ENCODE measurements at regions not wholly inside any gene's neighbourhood (a gene's known extent, or its start where the extent isn't known, plus 50 kb on each side); places are given as distances from the start of the nearest gene placed in this dataset.

DNA sequence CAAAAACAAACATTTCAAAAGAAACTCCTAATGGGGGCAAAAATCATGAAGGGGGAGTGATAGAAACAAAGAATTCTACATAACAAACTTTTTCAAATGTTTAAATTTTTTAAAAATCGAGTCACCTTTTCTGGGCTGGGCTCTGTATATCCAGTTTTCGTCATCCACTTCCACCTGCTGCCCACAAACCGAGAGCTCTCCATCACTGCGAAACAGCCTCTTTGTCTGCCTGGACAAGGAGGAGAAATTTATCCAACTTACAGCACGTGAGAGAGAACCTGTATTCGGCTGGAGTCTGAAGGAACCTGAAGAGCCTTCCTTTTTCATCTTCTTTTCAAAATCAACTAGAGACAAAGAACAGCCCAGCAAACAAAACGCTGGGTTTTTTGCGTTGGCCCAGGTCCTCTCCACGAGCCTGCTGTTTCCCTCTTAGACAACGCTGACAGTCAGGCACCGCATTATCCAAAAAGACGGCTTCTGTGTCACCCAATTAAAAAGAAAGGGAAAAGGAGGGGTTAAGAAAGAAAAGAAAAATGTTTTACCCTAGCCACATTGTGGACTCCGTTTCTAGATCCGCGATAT is 72.4 kb upstream of the NHSL1 start:
- no peak overlapping the region for H3K4me2 ChIP-seq (ENCODE audit: low read length)
- no peak for ATAC-seq
- no peaks in the 10 kb centered on the region for H3K9me3 ChIP-seq (ENCODE audit: control insufficient read depth in 1 of 2, insufficient read depth in 1 of 2, low read depth in 1 of 2, low read length in 2 of 2)
- TF ChIP-seq SP1 (IDR thresholded peaks at IDR 0.05; ENCODE audit: low read depth) (no peak), RAD21 (IDR thresholded peaks at IDR 0.05; ENCODE audit: low read depth) (no peak), EZH2 (IDR thresholded peaks at IDR 0.05) (no peak), POLR2A (IDR thresholded peaks at IDR 0.05; ENCODE audit: borderline replicate concordance, extremely low read depth, insufficient read depth, insufficient read length) (no peak), POLR2AphosphoS5 (IDR thresholded peaks at IDR 0.05; ENCODE audit: low read depth, low read length) (no peak), EZH2phosphoT487 (IDR thresholded peaks at IDR 0.05; ENCODE audit: borderline replicate concordance) (no peak), CEBPB (IDR thresholded peaks at IDR 0.05; ENCODE audit: low read depth) (no peak), EGR1 (IDR thresholded peaks at IDR 0.05; ENCODE audit: low read depth) (no peak), TCF7L2 (IDR thresholded peaks at IDR 0.05; ENCODE audit: borderline replicate concordance, extremely low read depth, insufficient read depth, insufficient read length) (no peak), ZNF274 (IDR thresholded peaks at IDR 0.05; ENCODE audit: low read depth, low read length) (no peak), SRF (IDR thresholded peaks at IDR 0.05; ENCODE audit: low read depth) (no peak), YY1 (IDR thresholded peaks at IDR 0.05; ENCODE audit: extremely low read depth, insufficient replicate concordance, low read depth, low read length) (no peak)
- TF ChIP-seq, protein P1, sequence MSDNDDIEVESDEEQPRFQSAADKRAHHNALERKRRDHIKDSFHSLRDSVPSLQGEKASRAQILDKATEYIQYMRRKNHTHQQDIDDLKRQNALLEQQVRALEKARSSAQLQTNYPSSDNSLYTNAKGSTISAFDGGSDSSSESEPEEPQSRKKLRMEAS (IDR thresholded peaks at IDR 0.05): no peak
- TF ChIP-seq, protein P2, sequence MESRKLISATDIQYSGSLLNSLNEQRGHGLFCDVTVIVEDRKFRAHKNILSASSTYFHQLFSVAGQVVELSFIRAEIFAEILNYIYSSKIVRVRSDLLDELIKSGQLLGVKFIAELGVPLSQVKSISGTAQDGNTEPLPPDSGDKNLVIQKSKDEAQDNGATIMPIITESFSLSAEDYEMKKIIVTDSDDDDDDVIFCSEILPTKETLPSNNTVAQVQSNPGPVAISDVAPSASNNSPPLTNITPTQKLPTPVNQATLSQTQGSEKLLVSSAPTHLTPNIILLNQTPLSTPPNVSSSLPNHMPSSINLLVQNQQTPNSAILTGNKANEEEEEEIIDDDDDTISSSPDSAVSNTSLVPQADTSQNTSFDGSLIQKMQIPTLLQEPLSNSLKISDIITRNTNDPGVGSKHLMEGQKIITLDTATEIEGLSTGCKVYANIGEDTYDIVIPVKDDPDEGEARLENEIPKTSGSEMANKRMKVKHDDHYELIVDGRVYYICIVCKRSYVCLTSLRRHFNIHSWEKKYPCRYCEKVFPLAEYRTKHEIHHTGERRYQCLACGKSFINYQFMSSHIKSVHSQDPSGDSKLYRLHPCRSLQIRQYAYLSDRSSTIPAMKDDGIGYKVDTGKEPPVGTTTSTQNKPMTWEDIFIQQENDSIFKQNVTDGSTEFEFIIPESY (IDR thresholded peaks at IDR 0.05; ENCODE audit: extremely low read depth, insufficient replicate concordance, low read length): no peak
- TF ChIP-seq, protein P3, sequence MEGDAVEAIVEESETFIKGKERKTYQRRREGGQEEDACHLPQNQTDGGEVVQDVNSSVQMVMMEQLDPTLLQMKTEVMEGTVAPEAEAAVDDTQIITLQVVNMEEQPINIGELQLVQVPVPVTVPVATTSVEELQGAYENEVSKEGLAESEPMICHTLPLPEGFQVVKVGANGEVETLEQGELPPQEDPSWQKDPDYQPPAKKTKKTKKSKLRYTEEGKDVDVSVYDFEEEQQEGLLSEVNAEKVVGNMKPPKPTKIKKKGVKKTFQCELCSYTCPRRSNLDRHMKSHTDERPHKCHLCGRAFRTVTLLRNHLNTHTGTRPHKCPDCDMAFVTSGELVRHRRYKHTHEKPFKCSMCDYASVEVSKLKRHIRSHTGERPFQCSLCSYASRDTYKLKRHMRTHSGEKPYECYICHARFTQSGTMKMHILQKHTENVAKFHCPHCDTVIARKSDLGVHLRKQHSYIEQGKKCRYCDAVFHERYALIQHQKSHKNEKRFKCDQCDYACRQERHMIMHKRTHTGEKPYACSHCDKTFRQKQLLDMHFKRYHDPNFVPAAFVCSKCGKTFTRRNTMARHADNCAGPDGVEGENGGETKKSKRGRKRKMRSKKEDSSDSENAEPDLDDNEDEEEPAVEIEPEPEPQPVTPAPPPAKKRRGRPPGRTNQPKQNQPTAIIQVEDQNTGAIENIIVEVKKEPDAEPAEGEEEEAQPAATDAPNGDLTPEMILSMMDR (IDR thresholded peaks at IDR 0.05 in 2 of 3, conservative IDR thresholded peaks at IDR 0.05 in 1 of 3; ENCODE audit: borderline replicate concordance in 1 of 3, insufficient read depth in 1 of 3, low read depth in 2 of 3, low read length in 2 of 3): no peak
- H3K36me3 ChIP-seq (ENCODE audit: control insufficient read depth in 1 of 2, insufficient read depth in 2 of 2, low read length in 2 of 2): no peaks in the 10 kb centered on the region
- no peaks in the 10 kb centered on the region for H3K9me2 ChIP-seq (ENCODE audit: insufficient read depth)
- no peaks in the 10 kb centered on the region for H4K20me1 ChIP-seq (ENCODE audit: insufficient read depth)
- H3K4me3 ChIP-seq (replicated peaks in 1 of 2; ENCODE audit: low read depth in 1 of 2, low read length in 2 of 2): no peak overlapping the region
- intact Hi-C loops (cut with micrococcal nuclease): no loop called here
- no peaks in the 10 kb centered on the region for H3K27me3 ChIP-seq (ENCODE audit: insufficient read depth, low read length)
- no TSS peak for BruUV-seq (replicated peaks)
- H3K9ac ChIP-seq (ENCODE audit: low read length): no peak overlapping the region
- no peaks in the 10 kb centered on the region for H3K4me1 ChIP-seq (ENCODE audit: control insufficient read depth in 1 of 2, insufficient read depth in 2 of 2, low read length in 2 of 2)
- POLR2A ChIA-PET: no interaction called here
- no peak for DNase-seq (ENCODE audit: low read depth, low spot score)
- CTCF ChIA-PET: no interaction called here
- no peak overlapping the region for H2AFZ ChIP-seq (ENCODE audit: low read depth, low read length, poor library complexity, severe bottlenecking)
- H3K79me2 ChIP-seq (ENCODE audit: insufficient read depth, low read length): no peaks in the 10 kb centered on the region
- H3K27ac ChIP-seq (ENCODE audit: low read depth, low read length): no peak overlapping the region
- RAD21 ChIA-PET (ENCODE audit: low non-redundant PET in 1 of 2, low total read pairs in 2 of 2, uncharacterized antibody in 2 of 2, unreplicated experiment in 2 of 2): no interaction called here
